Smooth muscle cell (in vitro differentiated cells): ENCODE measurements at regions not wholly inside any gene's neighbourhood (a gene's known extent, or its start where the extent isn't known, plus 50 kb on each side); places are given as distances from the start of the nearest gene placed in this dataset.
A peak's percentile ranks its signal among the peaks of the same experiment; 100 is the strongest.

Source experiments
- DNase-seq: peaks from one replicate; lab custom pipeline; 2025; ENCODE audit not compliant: unreplicated experiment; lab: John Stamatoyannopoulos, UW
- H2AFZ ChIP-seq: fragments of 200-600 bp; sonication (generic); 2 replicates; pipeline ENCODE4 v1.6.0; 2016; ENCODE audit warnings: antibody characterized with exemption, low read depth, mild to moderate bottlenecking
- H3F3A ChIP-seq: fragments of 200-600 bp; sonication (generic); 2 replicates; pipeline ENCODE4 v1.6.0; 2017; ENCODE audit warnings: antibody characterized with exemption, low read depth
- H3K27ac ChIP-seq: fragments of 200-600 bp; sonication (generic); 2 replicates; pipeline ENCODE4 v1.5.1; 2016; ENCODE audit warnings: low read depth, mild to moderate bottlenecking
- H3K27me3 ChIP-seq: fragments of 200-600 bp; sonication (generic); 2 replicates; pipeline ENCODE4 v1.6.1; 2016; ENCODE audit warnings: low read depth, mild to moderate bottlenecking
- H3K36me3 ChIP-seq: fragments of 200-600 bp; sonication (generic); 2 replicates; pipeline ENCODE4 v1.5.1; 2016; ENCODE audit warnings: low read depth
- H3K4me1 ChIP-seq: fragments of 200-600 bp; sonication (generic); 2 replicates; pipeline ENCODE4 v1.5.1; 2016; ENCODE audit warnings: low read depth
- H3K4me2 ChIP-seq: fragments of 200-600 bp; sonication (generic); 2 replicates; pipeline ENCODE4 v1.6.0; 2016; ENCODE audit warnings: mild to moderate bottlenecking
- H3K4me3 ChIP-seq: fragments of 200-600 bp; sonication (generic); 2 replicates; pipeline ENCODE4 v1.5.1; 2016; ENCODE audit warnings: mild to moderate bottlenecking
- H3K79me2 ChIP-seq: fragments of 200-600 bp; sonication (generic); 2 replicates; pipeline ENCODE4 v1.6.0; 2016; ENCODE audit warnings: low read depth, mild to moderate bottlenecking
- H3K9ac ChIP-seq: fragments of 200-600 bp; sonication (generic); 2 replicates; pipeline ENCODE4 v1.6.0; 2016; ENCODE audit warnings: low read depth
- H3K9me3 ChIP-seq: fragments of 200-600 bp; sonication (generic); replicated peaks from 2 replicates; pipeline ENCODE4 v1.5.1; 2016; ENCODE audit warnings: low read depth
- H4K20me1 ChIP-seq: fragments of 200-600 bp; sonication (generic); 2 replicates; pipeline ENCODE4 v1.6.0; 2016; ENCODE audit warnings: low read depth
- CTCF ChIP-seq: fragments of 200-600 bp; sonication (generic); IDR thresholded peaks from 2 replicates; pipeline ENCODE4 v1.5.1; 2017; ENCODE audit warnings: borderline replicate concordance, mild to moderate bottlenecking, antibody characterized with exemption; ENCODE audit not compliant: insufficient read depth, poor library complexity, severe bottlenecking
- WGBS: methylation state at CpG from one replicate; pipeline ENCODE4 v1.1.7; 2016; ENCODE audit warnings: low lambda C conversion rate; 5-methylcytosine and 5-hydroxymethylcytosine counted together

GRCh38 chr13:112639521-112639920, 50.3 kb upstream of the ATP11A start:
- H3K4me1 ChIP-seq = no peaks in the 10 kb centered on the region
- no peaks in the 10 kb centered on the region for H3K9me3 ChIP-seq
- DNase-seq = no peak
- H2AFZ ChIP-seq = no peak overlapping the region
- no peak overlapping the region for H3K4me3 ChIP-seq
- H3K9ac ChIP-seq = no peak overlapping the region
- no peaks in the 10 kb centered on the region for H3F3A ChIP-seq
- no peak overlapping the region for H3K27ac ChIP-seq
- H4K20me1 ChIP-seq = no peaks in the 10 kb centered on the region
- 77% methylated on average over 5 of the region's 5 CpGs for WGBS
- no peaks in the 10 kb centered on the region for H3K27me3 ChIP-seq
- H3K4me2 ChIP-seq = no peak overlapping the region
- no peaks in the 10 kb centered on the region for H3K36me3 ChIP-seq
- no peaks in the 10 kb centered on the region for H3K79me2 ChIP-seq
- TF ChIP-seq CTCF = no peak

GRCh38 chr13:112638919-112639318, 50.9 kb upstream of the ATP11A start:
- Histone ChIP-seq H3F3A (no peaks in the 10 kb centered on the region), H3K79me2 (no peaks in the 10 kb centered on the region), H4K20me1 (no peaks in the 10 kb centered on the region), H2AFZ (no peak overlapping the region), H3K9me3 (no peaks in the 10 kb centered on the region), H3K4me3 (no peak overlapping the region), H3K9ac (no peak overlapping the region), H3K27me3 (no peaks in the 10 kb centered on the region), H3K27ac (no peak overlapping the region), H3K4me1 (no peaks in the 10 kb centered on the region), H3K36me3 (no peaks in the 10 kb centered on the region), H3K4me2 (no peak overlapping the region)
- DNase-seq = no peak
- 82% methylated on average over 10 of the region's 10 CpGs for WGBS
- TF ChIP-seq CTCF = no peak

GRCh38 chr13:112638157-112638750, 50.3 kb upstream of the TUBGCP3 start:
- Histone ChIP-seq H3K9me3 (no peaks in the 10 kb centered on the region), H3K9ac (no peak overlapping the region), H4K20me1 (no peaks in the 10 kb centered on the region), H3K4me3 (no peak overlapping the region), H3K27me3 (no peaks in the 10 kb centered on the region), H3K4me2 (peak overlapping the region; percentile 40), H3F3A (no peaks in the 10 kb centered on the region), H3K79me2 (no peaks in the 10 kb centered on the region), H2AFZ (no peak overlapping the region), H3K36me3 (no peaks in the 10 kb centered on the region), H3K27ac (no peak overlapping the region), H3K4me1 (no peaks in the 10 kb centered on the region)
- no peak for DNase-seq
- 86% methylated on average over 24 of the region's 24 CpGs for WGBS
- TF ChIP-seq CTCF = no peak
